Endodermal cell (in vitro differentiated cells): ENCODE measurements at regions not wholly inside any gene's neighbourhood (a gene's known extent, or its start where the extent isn't known, plus 50 kb on each side); places are given as distances from the start of the nearest gene placed in this dataset.
A peak's percentile ranks its signal among the peaks of the same experiment; 100 is the strongest.

Experiments used
- DNase-seq: peaks from one replicate; pipeline ENCODE4 v3.0.0-alpha.2; 2017
- H3K27ac ChIP-seq: 2 replicates; pipeline ENCODE4 v1.5.1; 2013; ENCODE audit warnings: mild to moderate bottlenecking, low read depth, low read length, moderate library complexity
- H3K27me3 ChIP-seq: 2 replicates; pipeline ENCODE4 v1.6.1; 2013; ENCODE audit warnings: mild to moderate bottlenecking, low read length, moderate library complexity; ENCODE audit not compliant: insufficient read depth, control insufficient read depth, poor library complexity, severe bottlenecking
- H3K36me3 ChIP-seq: 2 replicates; pipeline ENCODE4 v1.7.0; 2013; ENCODE audit warnings: mild to moderate bottlenecking, low read length, moderate library complexity; ENCODE audit not compliant: control insufficient read depth, insufficient read depth
- H3K4me1 ChIP-seq: one replicate; pipeline ENCODE4 v1.7.0; 2013; ENCODE audit warnings: low read length; ENCODE audit not compliant: control insufficient read depth, insufficient read depth
- H3K4me3 ChIP-seq: 2 replicates; pipeline ENCODE4 v1.5.1; 2013; ENCODE audit warnings: mild to moderate bottlenecking, low read length, moderate library complexity
- H3K9ac ChIP-seq: 2 replicates; pipeline ENCODE4 v1.6.1; 2013; ENCODE audit warnings: mild to moderate bottlenecking, low read length, moderate library complexity; ENCODE audit not compliant: poor library complexity, severe bottlenecking; ENCODE audit errors: extremely low read depth
- H3K9me3 ChIP-seq: 2 replicates; pipeline ENCODE4 v1.6.1; 2013; ENCODE audit warnings: mild to moderate bottlenecking, low read length, moderate library complexity; ENCODE audit not compliant: control insufficient read depth
- H3K27ac Mint-ChIP-seq: 2 replicates; pipeline ENCODE4 v1.8.0; 2020; ENCODE audit warnings: mixed read lengths
- H3K27me3 Mint-ChIP-seq: 2 replicates; pipeline ENCODE4 v1.8.0; 2021; ENCODE audit warnings: mild to moderate bottlenecking, mixed read lengths; ENCODE audit not compliant: insufficient read depth
- H3K36me3 Mint-ChIP-seq: 2 replicates; pipeline ENCODE4 v1.8.0; 2020; ENCODE audit warnings: low read depth, mixed read lengths
- H3K4me1 Mint-ChIP-seq: 2 replicates; pipeline ENCODE4 v1.8.0; 2020; ENCODE audit warnings: mixed read lengths
- H3K4me3 Mint-ChIP-seq: 2 replicates; pipeline ENCODE4 v1.8.0; 2020; ENCODE audit warnings: mild to moderate bottlenecking, moderate library complexity, mixed read lengths
- H3K9me3 Mint-ChIP-seq: 2 replicates; pipeline ENCODE4 v1.8.0; 2020; ENCODE audit warnings: mild to moderate bottlenecking, mixed read lengths
- CTCF ChIP-seq: fragments of 200-600 bp; sonication (generic); conservative IDR thresholded peaks from 2 replicates; pipeline ENCODE4 v1.5.0; 2021; ENCODE audit warnings: antibody characterized with exemption, mild to moderate bottlenecking
- WGBS, 2 experiments: methylation state at CpG; one replicate each; pipeline versions ENCODE4 v1.1.5 to v1.1.7; 2013; ENCODE audit warnings: missing lambda C conversion rate in 2 of 2, mixed read lengths in 1 of 2; ENCODE audit not compliant: insufficient coverage in 1 of 2, insufficient read length in 1 of 2; 5-methylcytosine and 5-hydroxymethylcytosine counted together

- H3K4me1 ChIP-seq, result peaks cover 23% of the 10 kb centered on the region
- no peak overlapping the region for H3K9ac ChIP-seq
- no peaks in the 10 kb centered on the region for H3K9me3 ChIP-seq
- DNase-seq, result no peak
- no peaks in the 10 kb centered on the region for H3K9me3 Mint-ChIP-seq
- H3K27ac ChIP-seq, result no peak overlapping the region
- H3K4me1 Mint-ChIP-seq, result peaks cover 48% of the 10 kb centered on the region
- no peaks in the 10 kb centered on the region for H3K27me3 ChIP-seq
- no peaks in the 10 kb centered on the region for H3K36me3 ChIP-seq
- 90 to 99% methylated on average over 7 to 10 of the region's 10 CpGs for WGBS, 2 experiments
- TF ChIP-seq CTCF, result no peak
- no peaks in the 10 kb centered on the region for H3K36me3 Mint-ChIP-seq
- H3K4me3 ChIP-seq, result no peak overlapping the region
- H3K4me3 Mint-ChIP-seq, result no peak overlapping the region
- H3K27me3 Mint-ChIP-seq, result peaks cover 33% of the 10 kb centered on the region
- no peak overlapping the region for H3K27ac Mint-ChIP-seq
Observed at GRCh38 chr9:38233343-38233742, 159.2 kb upstream of the ALDH1B1 start.

- peak; percentile 51 for DNase-seq
- Mint-ChIP-seq H3K27ac (no peak overlapping the region), H3K36me3 (no peaks in the 10 kb centered on the region), H3K27me3 (peaks cover 34% of the 10 kb centered on the region), H3K4me1 (peaks cover 52% of the 10 kb centered on the region), H3K9me3 (no peaks in the 10 kb centered on the region), H3K4me3 (no peak overlapping the region)
- TF ChIP-seq CTCF, result no peak
- Histone ChIP-seq H3K4me3 (no peak overlapping the region), H3K4me1 (peaks cover 27% of the 10 kb centered on the region), H3K27ac (no peak overlapping the region), H3K36me3 (no peaks in the 10 kb centered on the region), H3K9ac (no peak overlapping the region), H3K27me3 (no peaks in the 10 kb centered on the region), H3K9me3 (no peaks in the 10 kb centered on the region)
- 85 to 91% methylated on average over 6 of the region's 6 CpGs for WGBS, 2 experiments
Observed at GRCh38 chr9:38232895-38233294, 159.6 kb upstream of the ALDH1B1 start.

- no peak overlapping the region for H3K9ac ChIP-seq
Observed at GRCh38 chr9:38229504-38230155, 160.6 kb upstream of the SHB start.

More at GRCh38 chr9:38229504-38230155, 160.6 kb upstream of the SHB start:
- no peak overlapping the region for H3K27ac Mint-ChIP-seq
- peaks cover 29% of the 10 kb centered on the region for H3K27me3 Mint-ChIP-seq
- TF ChIP-seq CTCF, result no peak
- H3K36me3 ChIP-seq, result no peaks in the 10 kb centered on the region
- H3K27ac ChIP-seq, result no peak overlapping the region
- no peaks in the 10 kb centered on the region for H3K9me3 Mint-ChIP-seq
- no peaks in the 10 kb centered on the region for H3K9me3 ChIP-seq
- H3K4me1 Mint-ChIP-seq, result peaks cover 56% of the 10 kb centered on the region
- peaks cover 26% of the 10 kb centered on the region for H3K4me1 ChIP-seq
- no peaks in the 10 kb centered on the region for H3K36me3 Mint-ChIP-seq
- H3K27me3 ChIP-seq, result no peaks in the 10 kb centered on the region
- no peak for DNase-seq
- no peak overlapping the region for H3K4me3 Mint-ChIP-seq
- H3K4me3 ChIP-seq, result no peak overlapping the region
- 85 to 89% methylated on average over 9 to 13 of the region's 13 CpGs for WGBS, 2 experiments
